NCI-H1092 (cell line): ENCODE measurements at regions not wholly inside any gene's neighbourhood (a gene's known extent, or its start where the extent isn't known, plus 50 kb on each side); places are given as distances from the start of the nearest gene placed in this dataset.

Source experiments
- DNase-seq: peaks from one replicate; lab custom pipeline; 2025; lab: John Stamatoyannopoulos, UW

DNA sequence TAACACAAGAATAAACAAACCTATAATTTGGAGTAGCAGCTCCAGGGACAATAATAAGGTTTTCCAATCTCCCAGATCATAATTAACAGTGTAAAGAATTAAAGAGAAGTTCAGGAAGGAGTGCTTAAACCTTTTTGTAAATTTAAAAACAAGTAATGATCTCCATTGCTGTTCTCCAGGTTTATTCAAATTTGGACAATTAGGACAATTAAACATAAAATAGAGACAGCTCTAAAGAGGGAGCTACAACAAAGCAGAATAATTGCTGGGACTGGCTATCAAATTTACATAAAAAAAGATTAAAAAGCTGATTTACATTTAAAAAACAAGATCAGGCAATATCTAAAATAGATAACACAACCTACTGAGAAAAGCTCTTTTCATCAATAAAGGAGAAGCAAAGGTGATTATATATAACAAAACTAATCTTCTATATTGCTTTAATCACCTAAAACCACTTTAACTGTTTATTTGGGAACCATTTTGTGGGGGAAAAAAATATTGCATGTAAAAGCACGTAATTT is 80.1 kb upstream of the CREB1 start:
- DNase-seq, result no peak

DNA sequence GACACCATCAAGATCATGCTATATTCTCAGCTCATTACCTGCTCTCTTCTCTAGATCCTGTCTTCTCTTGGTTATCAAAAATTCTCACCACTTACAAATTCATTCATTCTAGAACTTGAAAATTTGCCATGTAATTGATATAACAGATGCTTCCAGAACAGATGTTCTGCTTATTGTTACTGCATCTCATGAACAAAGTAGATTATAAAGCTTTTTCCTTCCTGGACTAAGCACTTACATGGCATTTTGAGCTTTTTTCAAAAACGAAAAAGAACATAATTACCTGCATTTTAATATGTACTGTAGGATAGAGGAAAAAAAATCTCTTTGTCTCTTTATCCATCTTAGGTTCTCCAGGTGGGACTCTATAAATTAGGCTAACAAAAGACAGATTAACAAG is 79.6 kb upstream of the CREB1 start:
- DNase-seq, result no peak

- no peak for DNase-seq
These were observed 71.2 kb upstream of the CREB1 start for GRCh38 chr2:207458582-207458981.

GRCh38 chr2:207459990-207460757 is 69.6 kb upstream of the CREB1 start:
- DNase-seq, result no peak

DNA sequence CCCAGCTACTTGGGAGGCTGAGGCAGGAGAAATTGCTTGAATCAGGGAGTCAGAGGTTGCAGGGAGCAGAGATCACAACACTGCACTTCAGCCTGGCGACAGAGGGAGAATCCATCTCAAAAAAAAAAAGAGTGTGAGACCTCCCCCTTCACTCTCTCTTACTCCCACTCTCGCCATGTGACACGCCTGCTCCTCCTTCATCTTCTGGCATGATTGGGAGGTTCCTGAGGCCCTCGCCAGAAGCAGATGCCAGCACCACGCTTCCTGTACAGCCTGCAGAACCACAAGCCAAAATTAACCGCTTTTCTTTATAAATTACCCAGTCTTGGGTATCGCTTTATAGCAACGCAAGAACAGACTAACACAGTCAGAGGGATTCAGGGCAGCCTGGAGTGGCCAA is 66.3 kb upstream of the CREB1 start:
- DNase-seq, result no peak

DNA sequence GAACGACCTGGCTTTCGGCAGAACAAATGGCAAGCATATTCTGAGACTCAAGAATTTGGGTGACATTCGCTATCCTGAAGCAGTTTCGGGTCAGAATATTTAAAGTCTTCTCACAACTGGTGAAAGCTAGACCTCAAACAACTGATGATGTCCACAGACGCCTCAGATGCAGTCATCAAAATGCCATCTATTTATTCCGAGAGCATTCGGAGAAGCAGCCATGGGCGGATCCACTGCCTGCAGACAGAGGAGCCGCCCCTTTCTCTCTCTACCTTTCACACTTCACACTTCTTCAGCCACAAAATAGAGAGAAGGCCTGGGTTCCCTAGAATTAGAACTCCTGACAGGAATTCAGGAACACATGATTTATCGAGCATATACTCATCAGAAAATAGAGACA is 65.8 kb upstream of the CREB1 start:
- DNase-seq, result no peak

- DNase-seq, result no peak
These were observed 63.9 kb upstream of the CREB1 start for GRCh38 chr2:207465894-207466293.

DNA sequence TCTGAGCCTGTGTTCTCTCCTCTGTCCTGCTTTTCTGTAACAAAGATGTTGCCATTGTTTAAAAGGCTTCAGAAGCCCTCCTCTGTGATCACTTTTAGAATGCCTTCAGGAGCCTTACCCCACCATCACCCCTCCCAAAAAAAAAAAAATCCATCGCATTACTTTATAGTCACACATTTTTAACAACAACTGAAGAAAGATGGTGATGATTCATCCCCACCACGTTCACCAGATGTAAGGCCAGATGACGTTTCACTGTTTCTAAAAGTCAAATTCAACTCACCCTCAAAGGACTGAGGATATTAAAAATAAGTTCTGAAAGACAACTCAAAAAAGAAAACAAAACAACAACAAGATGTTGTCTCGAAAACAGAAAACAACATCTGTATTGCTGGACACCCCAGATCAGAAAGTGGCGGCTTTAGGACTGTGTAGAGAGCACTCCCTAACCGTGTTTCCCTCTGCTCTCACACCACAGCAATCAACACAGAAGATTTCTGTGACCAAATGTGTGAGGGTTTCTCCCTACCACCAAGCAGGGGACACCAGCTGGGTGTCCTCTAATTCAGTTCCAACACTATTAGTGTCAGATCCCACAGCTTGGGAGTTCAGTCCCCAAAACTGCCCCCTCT is 61.9 kb upstream of the CREB1 start:
- no peak for DNase-seq

- no peak for DNase-seq
These were observed 61.3 kb upstream of the CREB1 start for GRCh38 chr2:207468488-207468887.

DNA sequence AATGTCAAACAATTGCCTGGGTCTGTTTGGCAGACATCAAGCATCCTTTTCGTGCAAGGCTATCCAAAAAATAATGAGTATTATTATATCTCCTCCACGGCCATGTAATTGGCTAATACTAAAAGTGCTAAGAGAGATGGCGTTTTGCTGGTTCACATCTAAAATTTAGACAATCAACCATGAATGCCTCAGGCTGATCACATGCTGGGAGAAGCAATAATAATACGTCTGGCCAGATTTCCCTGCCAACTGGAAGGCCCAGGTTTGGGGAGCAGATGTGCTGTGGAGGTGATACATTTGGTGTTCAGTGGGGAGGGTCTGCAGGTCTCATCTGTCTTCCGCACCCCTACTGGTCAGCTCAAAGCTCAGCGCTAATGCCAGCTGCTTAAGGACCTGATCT is 60.3 kb upstream of the CREB1 start:
- DNase-seq, result no peak

DNA sequence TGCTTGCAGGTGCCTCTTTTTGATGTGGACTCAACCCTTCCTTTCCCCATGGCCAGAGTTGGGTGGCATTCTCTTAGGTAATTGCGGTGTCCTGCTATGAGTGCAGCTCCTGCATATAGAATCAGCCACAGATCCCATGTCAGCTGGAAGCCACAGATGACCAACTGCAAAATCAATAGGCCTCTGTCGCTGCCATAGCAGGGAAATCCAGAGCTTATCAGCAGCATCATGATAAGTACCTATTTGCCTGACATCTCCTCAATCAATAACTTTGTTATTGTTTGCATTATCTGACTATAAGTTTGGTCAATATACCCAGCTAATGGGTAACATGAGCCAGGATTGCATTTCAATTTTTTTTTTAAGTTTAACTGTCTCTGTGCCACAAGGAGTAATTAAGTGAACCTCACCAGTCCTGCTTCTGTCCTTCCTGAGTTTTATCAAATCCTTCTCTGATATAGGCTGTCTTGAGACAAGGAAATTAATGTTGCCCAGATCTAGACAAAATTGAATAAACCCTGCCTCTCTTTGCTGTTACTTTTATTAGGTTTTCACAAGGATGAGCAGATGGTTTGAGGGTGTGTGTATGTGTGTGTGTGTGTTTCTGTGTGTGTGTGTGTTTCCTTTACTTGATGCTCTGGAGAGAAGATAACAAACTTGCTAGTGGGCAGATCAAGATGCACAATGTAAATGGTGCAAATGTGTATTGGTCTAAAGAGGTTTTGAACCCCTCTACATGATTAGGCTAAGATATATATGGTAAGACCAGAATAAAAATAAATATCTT is 59.6 kb upstream of the CREB1 start:
- no peak for DNase-seq

DNA sequence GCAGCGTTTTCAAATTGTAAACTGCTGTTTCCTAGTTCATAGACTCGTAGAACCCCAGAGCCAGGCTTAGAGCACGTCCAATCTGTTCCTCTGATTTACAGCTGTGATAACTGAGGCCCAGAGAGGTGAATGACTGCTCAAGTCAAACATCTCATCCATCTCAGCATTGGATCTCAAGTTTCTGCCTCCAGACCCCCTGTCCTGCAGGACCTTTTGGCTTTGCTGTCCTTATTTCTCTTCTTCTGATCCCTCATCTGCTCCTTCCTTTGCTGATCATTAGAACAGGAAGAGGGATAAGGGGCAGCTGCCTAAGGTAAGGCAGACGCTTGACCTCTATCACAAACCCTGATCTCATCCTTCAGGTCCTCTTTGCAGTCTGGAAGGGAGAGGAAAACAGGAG is 58.5 kb upstream of the CREB1 start:
- DNase-seq, result no peak

- DNase-seq, result no peak
These were observed 57.3 kb upstream of the CREB1 start for GRCh38 chr2:207472343-207473048.

GRCh38 chr2:207473049-207473930 is 56.5 kb upstream of the CREB1 start:
- DNase-seq, result peak; percentile 40

- no peak for DNase-seq
These were observed 55.9 kb upstream of the CREB1 start for GRCh38 chr2:207473931-207474235.

DNA sequence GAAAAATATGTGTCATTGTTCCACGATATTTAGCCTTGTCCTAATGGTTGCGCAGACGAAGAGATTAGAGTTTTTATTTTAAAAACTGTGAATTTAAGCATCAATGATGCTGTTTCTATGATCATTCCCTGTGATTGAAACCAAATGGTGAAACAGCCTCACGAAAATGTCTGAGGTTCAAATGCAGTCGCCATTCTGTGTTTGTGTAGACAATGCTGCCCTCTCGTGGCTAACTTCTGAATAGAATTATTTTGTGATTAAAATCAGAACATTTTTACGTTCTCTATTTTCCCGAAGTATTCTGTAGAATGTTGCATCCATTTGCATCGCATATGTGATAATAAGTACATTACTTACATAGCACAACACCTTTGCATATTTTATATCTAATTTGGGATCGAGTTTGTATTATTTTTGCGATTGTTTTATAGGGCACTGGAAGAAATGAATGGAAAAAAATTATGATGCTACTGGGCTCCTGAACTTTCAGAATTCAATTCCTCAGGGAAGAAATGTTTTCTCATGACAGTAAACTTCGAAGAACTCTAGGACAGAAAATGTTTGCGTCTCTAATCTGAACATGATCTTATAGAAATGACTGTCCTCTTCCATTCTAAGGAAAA is 54.8 kb upstream of the CREB1 start:
- DNase-seq, result no peak

DNA sequence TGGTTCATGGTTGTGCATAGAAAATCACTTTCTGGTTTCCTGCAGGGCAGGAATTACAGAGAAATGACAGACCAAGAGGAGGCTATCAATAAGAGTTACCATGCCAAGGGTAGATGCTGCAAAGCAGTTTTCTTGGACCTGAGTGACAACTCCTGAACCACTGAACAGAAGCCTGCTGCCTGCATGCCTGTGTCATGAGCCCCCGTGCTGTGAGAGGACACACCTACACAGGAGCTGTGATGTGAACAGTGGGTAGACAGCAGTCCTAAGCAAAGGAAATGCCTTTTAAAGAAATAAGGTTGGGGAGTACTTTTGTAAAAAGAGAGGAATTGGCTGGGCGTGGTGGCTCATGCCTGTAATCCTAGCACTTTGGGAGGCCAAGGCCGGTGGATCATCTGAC is 54.2 kb upstream of the CREB1 start:
- no peak for DNase-seq

DNA sequence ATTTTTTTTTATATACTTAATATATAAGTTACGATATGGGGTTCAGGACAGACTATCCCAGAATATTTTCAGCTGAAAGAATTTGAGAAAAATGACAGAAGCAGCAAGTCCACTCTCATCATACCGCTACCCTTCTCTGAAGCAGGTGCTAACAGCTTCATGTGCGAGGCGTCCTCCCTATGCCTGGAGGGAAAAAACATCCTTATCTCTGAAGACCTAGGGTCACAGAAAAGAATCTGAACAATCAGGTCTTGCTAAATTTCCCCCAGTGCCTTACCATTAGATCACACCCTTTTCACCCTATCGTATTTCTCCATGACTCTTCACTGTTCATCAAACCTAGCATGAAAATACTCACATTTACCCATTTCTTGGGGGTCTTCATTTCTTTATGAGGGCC is 51.9 kb upstream of the CREB1 start:
- no peak for DNase-seq

GRCh38 chr2:207478572-207478971 is 51.2 kb upstream of the CREB1 start:
- no peak for DNase-seq

- no peak for DNase-seq
These were observed 50.5 kb upstream of the CREB1 start for GRCh38 chr2:207479198-207479785.
